Panc1 (cell line): ENCODE measurements at regions not wholly inside any gene's neighbourhood (a gene's known extent, or its start where the extent isn't known, plus 50 kb on each side); places are given as distances from the start of the nearest gene placed in this dataset.
"Not testable (repeated sequence)": the region's sequence is repeated elsewhere in the genome, so short reads cannot be mapped to it uniquely, and the experiment has no call there.

Experiments used
- ATAC-seq: fragments of 200-7000 bp; cut with Tn5 transposase; 2 replicates; pipeline ENCODE4 v1.9.1; 2020; ENCODE audit warnings: mild to moderate bottlenecking, moderate library complexity
- BruUV-seq: library from RNA; stranded (reverse); fragments of 400-500 nt; replicated peaks from 2 replicates; lab custom pipeline; 2021; lab: Mats Ljungman, UMichigan
- CTCF ChIA-PET: fragments of 300-600 bp; sonication (Branson Sonifier 250); formaldehyde crosslinking; loops from one replicate; lab custom pipeline; 2022; ENCODE audit warnings: antibody characterized with exemption; lab: Charles Lee
- POLR2A ChIA-PET: fragments of 300-600 bp; sonication (Branson Sonifier 250); formaldehyde crosslinking; loops from one replicate; lab custom pipeline; 2022; ENCODE audit warnings: antibody characterized with exemption; lab: Charles Lee
- DNase-seq: peaks from one replicate; pipeline ENCODE4 v3.0.0-alpha.2; 2010; ENCODE audit warnings: low read depth, low spot score
- H3K27ac ChIP-seq: 2 replicates; pipeline ENCODE4 v1.5.1; 2011; ENCODE audit warnings: mild to moderate bottlenecking, low read length, inconsistent platforms
- H3K27me3 ChIP-seq: fragments of 200-500 bp; sonication (Bioruptor generic); 2 replicates; pipeline ENCODE4 v1.6.0; 2014; ENCODE audit warnings: low read length, inconsistent platforms; ENCODE audit not compliant: control insufficient read depth, insufficient read depth
- H3K36me3 ChIP-seq: fragments of 200-500 bp; sonication (Bioruptor generic); 2 replicates; pipeline ENCODE4 v1.5.1; 2014; ENCODE audit warnings: inconsistent platforms, mild to moderate bottlenecking, low read length, moderate library complexity; ENCODE audit not compliant: control insufficient read depth, insufficient read depth
- H3K4me1 ChIP-seq: 2 replicates; pipeline ENCODE4 v1.5.1; 2011; ENCODE audit warnings: inconsistent platforms, mild to moderate bottlenecking, low read length, moderate library complexity; ENCODE audit not compliant: control insufficient read depth, insufficient read depth
- H3K4me3 ChIP-seq, 2 experiments: 2 replicates each; pipeline ENCODE4 v1.5.1; 2011 to 2012; ENCODE audit warnings: low read depth in 2 of 2, low read length in 2 of 2, mild to moderate bottlenecking in 2 of 2, inconsistent platforms in 1 of 2, moderate library complexity in 1 of 2
- H3K9me3 ChIP-seq: fragments of 200-500 bp; sonication (Bioruptor generic); 2 replicates; pipeline ENCODE4 v1.5.1; 2014; ENCODE audit warnings: low read depth, mild to moderate bottlenecking, inconsistent platforms, low read length, moderate library complexity; ENCODE audit not compliant: control insufficient read depth, insufficient read depth
- CTCF ChIP-seq: fragments of 450-650 bp; IDR thresholded peaks from 2 replicates; pipeline ENCODE4 v1.5.1; 2017; ENCODE audit warnings: mild to moderate bottlenecking
- REST ChIP-seq, 2 experiments: IDR thresholded peaks; 2 replicates each; pipeline ENCODE4 v1.6.1; 2011 to 2012; ENCODE audit warnings: low read depth in 2 of 2, control low read depth in 1 of 2, low read length in 1 of 2, mild to moderate bottlenecking in 1 of 2, moderate library complexity in 1 of 2; ENCODE audit not compliant: insufficient read depth in 1 of 2
- SIN3A ChIP-seq: IDR thresholded peaks from 2 replicates; pipeline ENCODE4 v1.6.1; 2012; ENCODE audit warnings: low read depth, mild to moderate bottlenecking, low read length, moderate library complexity, borderline replicate concordance; ENCODE audit not compliant: insufficient read depth
- TCF7L2 ChIP-seq: IDR thresholded peaks from 2 replicates; pipeline ENCODE4 v1.6.1; 2011; ENCODE audit warnings: mild to moderate bottlenecking, low read depth, low read length, inconsistent platforms
- in situ Hi-C: cut with HindIII; loops from 2 replicates; pipeline ENCODE4 v1.10.0; 2016; ENCODE audit warnings: low sequenced_read_pairs, low pct_unique_long_range_greater_than_20kb
- intact Hi-C: fragments of 100-400 bp; cut with micrococcal nuclease; formaldehyde crosslinking; loops from one replicate; pipeline ENCODE4 v1.10.0; 2022; ENCODE audit not compliant: unreplicated experiment

- POLR2A ChIA-PET, result no interaction called here
- in situ Hi-C loops, result no loop called here
- ATAC-seq (no peak), DNase-seq (no peak)
- Histone ChIP-seq H3K36me3 (no peaks in the 10 kb centered on the region), H3K9me3 (no peaks in the 10 kb centered on the region), H3K4me1 (no peaks in the 10 kb centered on the region), H3K27ac (no peak overlapping the region), H3K27me3 (no peaks in the 10 kb centered on the region), H3K4me3 (no peak overlapping the region)
- no TSS peak for BruUV-seq
- CTCF ChIA-PET, result no interaction called here
- intact Hi-C loops, result no loop called here
- TF ChIP-seq TCF7L2 (no peak), REST (IDR thresholded peaks at IDR 0.05; ENCODE audit: insufficient read depth in 1 of 2, low read depth in 2 of 2, low read length in 1 of 2) (no peak)
Measured at GRCh38 chr4:29770627-29771026, 949.5 kb upstream of the PCDH7 start.

- in situ Hi-C loops, CTCF ChIA-PET, H3K27ac ChIP-seq, DNase-seq, POLR2A ChIA-PET, H3K4me3 ChIP-seq, BruUV-seq, H3K36me3 ChIP-seq, H3K9me3 ChIP-seq, ATAC-seq, H3K27me3 ChIP-seq, intact Hi-C loops, H3K4me1 ChIP-seq: not testable (repeated sequence)
Measured at GRCh38 chr4:29788123-29788522, 932.0 kb upstream of the PCDH7 start.

- Histone ChIP-seq H3K27ac (no peak overlapping the region), H3K4me3 (peak overlapping the region in 1 of 2 experiments; percentile 5; a peak in 2 of 4 replicates), H3K9me3 (no peaks in the 10 kb centered on the region), H3K4me1 (no peaks in the 10 kb centered on the region), H3K36me3 (no peaks in the 10 kb centered on the region), H3K27me3 (no peaks in the 10 kb centered on the region)
- POLR2A ChIA-PET, result no interaction called here
- BruUV-seq, result no TSS peak
- intact Hi-C loops (no loop called here), in situ Hi-C loops (no loop called here)
- TF ChIP-seq CTCF, result peak; percentile 49; the same call in 1 of the 2 replicates
- TF ChIP-seq SIN3A, result no peak
- ATAC-seq (no peak), DNase-seq (no peak)
- CTCF ChIA-PET, result no interaction called here
Measured at GRCh38 chr4:29805245-29805644, 914.9 kb upstream of the PCDH7 start.
